ENCODE measurements at regions not wholly inside any gene's neighbourhood (a gene's known extent, or its start where the extent isn't known, plus 50 kb on each side); places are given as distances from the start of the nearest gene placed in this dataset.
A peak's percentile ranks its signal among the peaks of the same experiment; 100 is the strongest.
"Not testable (repeated sequence)": the region's sequence is repeated elsewhere in the genome, so short reads cannot be mapped to it uniquely, and the experiment has no call there.

DNA sequence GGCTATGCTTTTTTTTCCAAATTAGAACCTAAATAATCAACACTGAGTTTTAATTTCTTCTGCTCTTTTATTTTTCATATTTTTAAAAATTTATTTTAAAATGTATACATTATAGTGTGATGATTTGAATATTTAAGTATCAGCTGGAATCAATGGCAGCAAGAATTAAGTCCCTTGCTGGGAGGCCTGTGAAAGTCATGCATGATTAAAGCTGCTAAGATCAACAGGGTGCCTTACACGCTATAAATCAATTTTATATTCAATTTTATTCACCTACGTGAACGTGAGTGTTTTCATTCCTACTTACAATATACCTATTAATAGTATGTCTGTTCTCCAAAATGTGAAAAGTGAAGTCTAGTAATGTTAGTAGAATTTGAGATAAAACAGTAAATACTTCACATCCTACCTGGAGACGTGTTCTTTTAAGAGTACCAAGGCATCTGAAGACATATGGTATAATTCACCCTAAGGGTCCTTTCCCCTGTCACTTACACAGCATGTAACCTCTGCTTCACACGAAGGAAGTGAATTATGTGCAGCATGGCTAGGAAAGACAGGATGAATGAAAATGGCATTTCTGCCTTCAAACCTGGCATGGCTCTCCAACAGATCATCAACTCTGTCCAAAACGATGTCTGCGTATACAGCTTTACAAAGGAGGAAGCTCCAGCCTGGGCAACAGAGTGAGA, 640.4 kb upstream of the ROBO1 start:
- DNase-seq: no peak

DNA sequence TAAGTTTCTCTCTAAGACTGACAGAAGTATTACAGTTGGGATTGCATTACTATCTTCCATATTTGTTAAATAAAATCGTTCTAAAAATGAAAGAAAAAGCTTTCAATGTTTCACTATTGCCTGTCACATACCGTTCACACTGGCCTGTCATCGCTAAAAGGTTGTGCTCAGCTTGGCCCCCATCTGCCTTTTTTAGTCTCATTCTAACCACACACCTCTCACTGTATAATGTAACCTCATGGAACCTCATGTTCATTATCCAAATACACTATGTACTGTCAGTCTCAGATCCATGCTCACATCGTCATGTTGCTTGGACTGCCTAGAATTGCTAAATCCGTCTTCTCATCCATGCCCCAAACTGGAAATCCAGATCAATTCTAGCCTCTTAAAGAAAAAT, 637.8 kb upstream of the ROBO1 start:
- DNase-seq: no peak

DNA sequence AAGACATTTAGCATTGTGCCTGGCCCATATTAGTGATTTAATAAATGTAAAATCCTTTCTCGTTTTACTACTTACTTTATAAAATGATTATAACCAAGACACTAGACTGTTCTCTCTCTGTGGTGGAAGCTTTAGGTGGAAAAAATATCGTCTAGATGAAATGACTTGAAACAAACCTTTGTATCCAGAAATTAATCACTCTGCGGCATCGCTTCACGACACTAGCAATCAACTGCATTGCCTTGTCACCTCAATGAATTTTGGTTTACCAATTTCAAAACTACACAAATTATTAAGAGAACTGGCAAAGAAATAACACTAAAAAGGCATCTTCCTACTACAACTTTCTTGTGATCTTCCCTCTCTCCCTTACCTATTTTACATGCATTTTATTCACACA, 627.2 kb upstream of the ROBO1 start:
- no peak for DNase-seq

DNA sequence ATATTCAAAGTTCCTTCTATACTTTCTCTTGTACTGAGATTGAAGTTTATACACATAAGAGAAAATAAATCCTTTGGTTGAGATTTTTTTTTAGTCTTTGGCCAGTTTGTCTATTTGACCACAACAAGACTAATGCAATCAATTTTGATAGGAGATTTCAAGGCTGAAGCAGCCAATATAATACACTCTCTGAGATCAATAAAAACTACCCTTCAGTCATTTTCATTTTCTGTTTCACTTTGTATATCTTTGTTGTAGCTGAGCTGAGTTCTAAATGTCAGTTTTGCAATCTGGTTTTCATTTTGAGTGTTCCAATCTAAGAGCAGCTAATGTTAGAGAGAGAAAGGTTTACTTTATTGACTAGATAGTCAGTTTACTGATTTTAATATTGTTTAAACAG, 623.8 kb upstream of the ROBO1 start:
- DNase-seq: no peak

DNA sequence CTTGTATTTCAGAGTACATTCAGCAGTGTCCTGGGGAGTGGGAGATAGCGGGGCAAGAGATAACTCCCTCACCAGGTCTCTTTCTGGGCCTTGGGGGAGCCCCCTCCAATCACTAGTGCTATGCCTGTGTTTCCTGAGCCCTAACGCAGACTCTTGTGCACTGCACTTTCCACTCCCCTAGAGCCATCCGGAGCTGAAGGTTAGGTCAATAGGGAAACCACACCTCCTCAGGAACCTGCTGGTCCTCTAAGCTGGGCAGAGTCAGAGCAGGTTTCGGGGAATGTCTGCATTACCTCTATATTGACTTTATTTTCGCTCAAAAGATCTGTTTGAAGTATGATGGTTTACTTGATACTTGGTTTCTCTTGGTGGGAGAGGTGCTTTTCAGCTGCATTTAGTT, 617.0 kb upstream of the ROBO1 start:
- DNase-seq: no peak

DNA sequence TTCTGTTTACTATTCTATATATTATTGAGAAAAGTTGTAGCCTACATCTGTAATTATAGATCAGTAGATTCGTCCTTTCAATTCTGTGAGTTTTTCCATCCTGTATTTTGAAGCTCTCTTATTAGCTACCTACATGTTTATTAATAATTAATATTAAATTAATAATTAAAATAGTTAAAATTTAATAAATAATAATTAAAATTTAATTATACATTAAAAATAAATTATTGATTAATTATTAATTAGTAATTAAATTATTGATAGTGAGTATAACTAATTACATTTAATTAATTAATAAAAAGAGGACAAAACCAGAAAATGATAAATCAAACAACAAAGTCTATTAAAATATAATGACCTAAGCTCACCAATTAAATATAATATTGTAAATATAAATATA, 606.6 kb upstream of the ROBO1 start:
- DNase-seq: no peak

DNA sequence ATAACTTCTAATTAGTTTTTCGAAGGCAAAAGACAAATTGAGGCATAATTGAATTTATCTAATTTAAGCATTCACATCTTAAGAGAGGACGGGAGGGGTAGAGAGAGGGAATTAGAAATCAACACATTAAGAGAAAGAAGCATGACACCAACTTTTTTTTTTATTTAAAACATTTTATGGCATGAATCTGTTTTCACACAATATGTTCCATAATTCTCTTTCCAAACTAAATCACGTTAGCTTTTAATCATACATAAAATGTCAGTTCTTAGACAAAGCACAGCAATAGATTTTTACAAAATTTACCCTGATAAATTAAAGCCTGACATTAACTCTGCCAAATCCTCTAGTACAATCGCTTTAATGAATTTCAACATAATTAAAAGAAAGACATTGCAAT, 600.8 kb upstream of the ROBO1 start:
- DNase-seq: no peak

DNA sequence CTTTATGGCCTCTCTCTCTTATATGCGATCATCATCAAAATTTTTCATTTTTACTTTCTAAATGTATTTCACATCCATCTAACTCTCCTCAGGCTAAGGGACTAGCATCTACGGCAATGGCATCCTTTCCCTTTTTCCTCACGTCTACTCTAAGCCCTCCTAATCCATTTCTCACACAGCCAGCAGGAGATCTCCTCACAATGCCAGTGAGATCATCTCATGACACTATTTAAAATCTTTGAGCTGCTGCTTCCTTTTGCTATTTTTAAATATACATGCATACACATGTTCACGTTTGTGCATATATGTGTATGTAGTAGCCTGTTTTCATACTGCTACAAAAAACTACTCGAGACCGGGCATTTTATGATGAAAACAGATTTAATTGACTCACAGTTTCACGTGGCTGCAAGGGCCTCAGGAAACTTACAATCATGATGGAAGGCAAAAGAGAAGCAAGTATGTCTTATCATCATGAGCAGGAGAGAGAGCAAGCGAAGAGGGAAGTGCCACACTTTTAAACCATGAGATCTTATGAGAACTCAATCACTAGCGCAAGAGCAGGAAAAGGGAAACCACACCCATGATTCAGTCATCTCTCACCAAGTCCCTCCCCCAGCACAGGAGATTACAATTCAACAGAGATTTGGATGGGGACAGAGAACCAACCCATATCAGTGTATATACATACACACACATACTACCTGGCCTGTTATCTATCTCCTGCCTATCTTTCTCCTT, 599.2 kb upstream of the ROBO1 start:
- no peak for DNase-seq

DNA sequence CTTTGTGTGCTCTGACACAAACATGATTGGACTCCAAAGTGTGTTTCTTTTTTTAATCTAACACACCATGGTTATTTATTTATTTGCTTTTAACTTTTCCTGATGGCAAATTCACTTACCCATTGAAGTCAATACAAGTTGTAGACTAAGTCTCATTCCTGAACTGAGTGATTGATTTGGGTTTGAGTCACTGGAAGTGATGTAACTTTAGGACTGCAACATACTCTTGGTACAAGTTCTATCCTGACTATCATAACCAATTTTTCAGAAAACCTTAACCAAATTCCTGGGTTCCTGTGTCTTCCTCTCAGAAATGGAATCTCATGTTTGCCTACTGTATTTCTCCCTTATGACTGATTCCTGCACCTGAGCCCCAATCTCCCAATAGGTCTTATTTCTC, 590.0 kb upstream of the ROBO1 start:
- no peak for DNase-seq

DNA sequence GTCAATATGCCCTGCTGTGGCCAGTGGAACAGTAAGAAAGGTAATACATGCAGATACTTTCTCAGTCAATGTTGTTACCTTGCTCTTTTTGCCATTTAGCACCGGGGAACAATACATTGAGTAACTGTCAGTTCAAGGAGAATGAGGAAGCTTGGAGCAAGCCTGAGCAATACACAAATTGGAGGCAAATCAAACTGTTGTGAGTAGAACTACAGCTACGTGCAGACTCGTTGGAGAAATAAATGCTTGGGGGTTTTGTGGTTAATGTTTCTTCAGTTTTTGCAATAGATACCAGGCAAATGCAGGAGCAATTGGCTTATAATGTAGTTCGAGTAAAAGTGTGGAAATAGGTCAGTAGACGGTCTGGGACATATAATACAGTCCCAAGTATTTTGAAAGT, 587.3 kb upstream of the ROBO1 start:
- DNase-seq: peak; percentile 35

DNA sequence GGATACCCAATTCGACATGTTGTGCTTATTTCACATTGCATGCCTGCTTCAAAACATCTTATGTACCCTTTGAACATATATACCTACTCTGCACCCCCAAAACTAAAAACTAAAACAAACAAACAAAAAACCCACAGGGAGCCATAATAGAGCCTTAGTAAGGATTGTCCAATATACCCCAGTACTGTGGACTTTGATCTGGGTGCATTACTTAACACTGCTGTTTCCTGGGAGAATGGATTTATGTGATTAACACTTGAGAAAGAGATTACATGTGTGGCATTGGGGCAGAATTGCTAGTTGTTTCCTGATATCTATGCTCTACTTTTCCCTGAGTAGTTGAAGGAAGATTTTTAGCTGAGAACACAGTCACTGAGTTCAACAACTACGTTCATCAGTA, 583.4 kb upstream of the ROBO1 start:
- no peak for DNase-seq

DNA sequence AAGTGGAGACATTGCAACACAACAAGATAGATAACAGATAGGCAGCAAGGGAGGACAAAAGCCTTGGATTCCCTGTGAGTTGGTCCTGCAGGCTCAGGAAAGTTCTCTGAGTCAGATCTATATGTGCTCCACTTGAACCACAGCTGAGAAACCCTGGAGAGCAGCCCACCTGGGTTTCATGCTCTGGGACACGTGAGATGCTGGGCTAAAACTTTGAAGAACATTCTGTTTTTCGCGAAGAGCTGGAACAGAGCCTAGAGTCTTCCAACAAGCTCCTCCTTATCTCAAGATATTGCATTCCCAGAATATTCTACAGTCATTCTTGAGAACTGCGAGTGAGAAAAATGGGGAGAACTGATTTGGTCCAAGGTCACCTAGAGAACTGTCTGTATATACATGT, 583.0 kb upstream of the ROBO1 start:
- no peak for DNase-seq

DNA sequence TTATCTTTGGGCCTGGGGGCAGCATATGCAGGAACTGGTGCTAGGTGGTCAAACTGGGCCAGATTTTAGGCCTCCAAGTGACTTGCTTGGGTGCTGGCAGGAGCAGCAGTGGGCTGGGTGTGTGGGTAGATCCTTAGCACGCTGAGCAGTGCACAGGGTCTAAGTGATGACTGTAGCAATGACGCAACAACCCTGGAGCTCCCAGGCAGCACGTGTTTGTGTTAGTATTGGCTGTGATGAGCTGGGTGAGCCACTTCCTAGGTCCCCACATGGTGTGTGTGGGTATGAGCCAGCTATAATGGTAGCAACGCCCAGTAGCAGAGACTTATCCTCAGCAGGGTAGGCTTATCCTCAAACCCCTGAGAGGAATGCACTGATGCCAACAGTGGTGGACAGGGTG, 570.6 kb upstream of the ROBO1 start:
- DNase-seq: peak; percentile 21

DNA sequence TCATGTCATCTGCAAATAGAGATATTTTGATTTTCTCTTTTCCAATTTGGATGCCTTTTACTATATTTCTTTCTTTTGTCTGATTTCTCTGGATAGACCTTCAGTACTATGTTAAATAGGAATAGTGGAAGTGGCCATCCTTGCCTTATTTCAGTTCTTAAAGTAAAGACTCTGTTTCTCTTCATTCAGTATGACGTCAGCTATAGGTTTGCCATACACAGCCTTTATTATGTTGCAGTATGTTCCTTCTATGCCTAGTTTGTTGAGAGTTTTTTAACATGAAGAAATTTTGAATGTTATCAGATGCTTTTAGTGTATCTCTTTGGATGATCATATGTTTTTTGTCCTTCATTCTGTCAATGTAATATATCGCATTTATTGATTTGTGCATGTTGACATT, 566.7 kb upstream of the ROBO1 start:
- no peak for DNase-seq

DNA sequence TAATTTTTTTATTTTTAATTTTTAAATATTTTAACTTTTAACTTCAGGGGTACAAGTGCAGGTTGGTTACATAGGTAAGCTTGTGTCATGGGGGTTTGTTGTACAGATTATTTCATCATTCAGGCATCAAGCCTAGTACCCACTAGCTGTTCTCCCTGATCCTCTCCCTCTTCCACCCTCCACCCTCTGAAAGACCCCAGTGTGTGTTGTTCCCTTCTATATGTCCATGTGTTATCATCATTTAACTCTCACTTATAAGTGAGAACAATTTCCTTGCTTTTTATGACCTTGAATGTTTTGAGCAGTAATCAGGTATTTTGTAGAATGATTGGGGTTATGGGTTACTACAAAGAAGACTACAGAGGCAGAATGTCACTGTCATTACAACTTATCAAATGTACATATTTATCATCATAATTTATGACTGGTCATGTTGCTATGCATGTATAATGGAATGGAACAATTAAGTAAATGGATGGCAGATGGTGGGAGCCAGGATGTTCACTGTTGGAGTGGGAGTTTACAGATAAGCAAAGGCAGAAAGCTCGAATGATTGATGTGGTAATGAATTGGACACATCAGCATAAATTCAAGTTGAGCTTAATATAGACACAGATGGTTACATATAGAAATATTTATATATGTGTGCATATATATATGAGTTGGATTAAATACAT, 563.8 kb upstream of the ROBO1 start:
- no peak for DNase-seq

DNA sequence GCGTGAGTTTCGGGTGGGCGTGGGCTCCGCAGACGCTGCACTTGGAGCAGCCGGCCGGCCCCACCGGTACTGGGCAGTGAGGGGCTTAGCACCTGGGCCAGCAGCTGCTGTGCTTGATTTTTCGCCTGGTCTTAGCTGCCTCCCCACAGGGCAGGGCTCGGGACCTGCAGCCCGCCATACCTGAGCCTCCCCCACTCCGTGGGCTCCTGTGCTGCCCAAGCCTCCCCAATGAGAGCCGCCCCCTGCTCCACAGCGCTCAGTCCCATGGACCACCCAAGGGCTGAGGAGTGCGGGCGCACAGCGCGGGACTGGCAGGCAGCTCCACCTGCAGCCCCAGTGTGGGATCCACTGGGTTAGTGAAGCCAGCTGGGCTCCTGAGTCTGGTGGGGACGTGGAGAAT, 546.7 kb upstream of the ROBO1 start:
- not testable (repeated sequence) for DNase-seq

DNA sequence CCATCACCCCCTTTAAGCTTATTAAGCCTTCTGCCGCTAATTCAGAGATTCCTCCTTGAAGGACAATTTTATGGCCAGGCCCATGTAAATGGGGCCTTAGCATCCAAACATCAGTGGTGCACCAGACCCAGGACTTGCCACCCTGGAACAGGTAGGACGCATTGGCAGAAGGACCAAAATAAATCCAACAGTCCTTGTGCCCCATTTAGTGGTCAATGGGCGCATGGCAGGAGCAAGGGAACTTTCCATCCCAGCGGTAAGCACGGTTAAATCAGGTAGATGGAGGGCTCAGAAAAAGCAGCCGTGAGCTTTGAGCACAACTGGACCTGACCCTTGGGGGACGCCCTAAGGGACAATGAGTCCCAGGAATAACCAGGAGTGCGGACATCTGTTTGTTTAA, 540.8 kb upstream of the ROBO1 start:
- no peak for DNase-seq

DNA sequence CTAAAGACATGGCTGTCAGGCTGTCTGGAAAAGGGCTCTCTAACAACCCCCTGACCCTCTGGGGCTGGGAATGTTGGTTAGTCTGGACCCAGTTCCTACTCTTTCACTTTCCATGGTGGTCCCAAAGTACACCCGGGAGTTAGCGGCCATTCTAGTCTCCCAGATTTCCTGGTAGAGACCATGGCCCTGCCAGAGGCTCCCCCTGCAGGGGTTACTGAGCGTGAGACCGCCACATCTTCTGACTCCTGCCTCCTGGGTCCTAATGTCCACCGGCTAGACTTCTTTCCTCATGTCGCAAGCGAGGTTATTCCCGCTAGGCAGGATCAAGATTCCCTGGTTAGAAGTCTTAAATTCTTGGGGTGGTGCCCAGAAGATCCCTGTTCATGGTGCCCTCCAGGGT, 540.0 kb upstream of the ROBO1 start:
- DNase-seq: no peak

DNA sequence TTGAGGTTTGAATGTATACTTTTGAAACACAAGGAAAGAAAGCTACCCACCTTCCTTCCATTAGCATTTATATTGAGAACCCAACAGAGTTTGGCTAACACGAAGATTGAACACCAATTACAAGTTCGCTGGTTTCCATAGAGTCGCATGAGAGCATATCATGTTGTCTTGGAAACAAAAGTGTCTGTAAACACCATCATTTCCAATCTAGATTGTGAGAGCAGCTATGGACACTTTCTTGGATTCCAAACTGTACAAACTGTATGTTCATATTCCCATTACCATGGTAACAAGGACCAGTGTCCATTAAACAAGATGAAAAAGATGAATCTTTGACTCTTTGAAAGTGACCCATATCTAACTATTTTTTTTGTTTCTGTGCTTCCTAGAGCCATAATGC, 529.9 kb upstream of the ROBO1 start:
- no peak for DNase-seq

DNA sequence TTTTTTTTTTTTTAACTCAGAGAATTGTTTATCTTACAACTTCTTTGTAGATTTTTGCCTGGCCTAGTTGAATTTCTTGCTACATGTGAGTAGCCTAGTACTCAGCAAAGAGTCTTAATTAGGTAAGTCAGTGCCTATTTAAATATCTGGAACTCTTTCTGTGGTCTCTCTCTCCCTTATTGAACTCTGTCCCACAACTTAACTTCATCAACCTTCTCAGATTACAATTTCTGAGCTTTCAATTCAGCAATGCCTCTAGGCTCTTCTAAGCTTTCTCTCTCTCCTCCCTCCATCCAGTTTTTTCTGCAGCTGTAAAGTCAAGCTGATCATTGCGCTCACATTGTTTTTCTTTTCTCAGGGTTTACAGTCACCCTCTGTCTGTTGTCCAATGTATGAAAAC, 517.6 kb upstream of the ROBO1 start:
- DNase-seq: no peak

DNA sequence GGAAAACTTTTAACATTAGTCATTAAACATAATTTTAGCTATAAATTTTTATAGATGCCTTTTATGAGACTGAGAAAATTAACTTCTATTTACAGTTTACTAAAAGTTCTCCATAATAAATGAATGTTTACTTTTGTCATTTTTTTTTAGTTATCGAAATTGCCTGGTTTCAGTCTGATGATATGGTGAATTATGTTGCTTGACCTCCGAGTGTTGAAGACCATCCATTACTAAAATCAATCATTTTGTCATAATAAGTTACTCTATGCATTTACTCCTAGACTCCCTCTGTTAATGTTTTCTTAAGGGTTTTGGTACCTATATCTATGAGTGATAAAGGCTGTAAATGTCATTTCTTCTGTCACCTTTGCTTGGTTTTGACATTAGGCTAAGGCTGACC, 516.0 kb upstream of the ROBO1 start:
- no peak for DNase-seq

DNA sequence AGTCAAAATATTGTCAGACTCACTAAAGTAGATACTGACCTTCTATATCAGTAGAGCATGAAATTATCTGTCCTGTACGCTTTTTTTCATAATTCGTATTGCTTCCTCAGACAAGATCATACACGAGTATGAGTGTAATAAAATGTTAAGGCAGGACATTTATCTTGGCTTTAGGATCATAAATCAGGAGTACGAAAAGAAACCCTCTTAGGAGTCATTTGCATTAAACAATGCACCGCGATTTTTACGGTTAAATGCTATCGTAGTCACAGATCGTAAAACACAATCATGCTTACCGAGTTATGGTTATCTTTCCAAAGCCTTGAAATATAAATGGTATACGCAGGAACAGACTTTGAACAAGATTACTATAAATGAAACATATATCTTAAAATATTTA, 510.3 kb upstream of the ROBO1 start:
- no peak for DNase-seq

DNA sequence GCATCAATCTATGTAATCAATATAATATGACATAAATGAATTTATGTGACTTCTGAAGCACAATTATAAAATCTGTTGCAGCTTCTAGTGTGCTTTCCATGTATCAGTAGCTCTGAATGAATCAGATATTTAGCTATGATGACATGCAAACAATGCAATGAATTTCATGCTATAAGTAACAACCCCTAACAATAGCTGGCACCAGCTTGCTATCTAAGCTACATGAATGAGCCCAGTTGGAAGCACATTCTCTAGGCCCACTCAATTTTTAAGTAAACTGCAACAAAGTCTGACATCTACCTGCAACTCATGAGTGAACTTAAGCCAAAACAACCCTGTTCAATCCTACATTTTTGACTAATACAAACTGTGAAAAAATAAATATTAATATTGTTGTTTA, 507.3 kb upstream of the ROBO1 start:
- no peak for DNase-seq

DNA sequence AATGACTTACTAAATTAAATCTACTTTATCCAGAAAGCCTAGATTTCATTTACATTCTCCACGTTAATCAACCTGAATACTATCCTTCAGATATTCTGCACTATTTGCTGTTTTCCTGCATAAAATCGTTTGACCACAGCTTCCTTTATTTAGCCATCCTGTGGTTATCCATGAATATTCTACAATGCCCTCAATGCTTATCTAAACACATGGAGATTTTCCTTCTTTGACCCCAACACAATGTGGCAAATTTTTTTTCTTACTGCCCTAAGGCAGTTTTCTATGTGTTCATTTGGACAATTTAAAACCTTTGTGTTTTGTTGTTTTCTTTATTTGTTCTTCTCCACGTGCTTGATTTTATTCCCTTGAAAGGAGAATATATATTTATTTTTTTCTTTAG, 495.5 kb upstream of the ROBO1 start:
- no peak for DNase-seq

DNA sequence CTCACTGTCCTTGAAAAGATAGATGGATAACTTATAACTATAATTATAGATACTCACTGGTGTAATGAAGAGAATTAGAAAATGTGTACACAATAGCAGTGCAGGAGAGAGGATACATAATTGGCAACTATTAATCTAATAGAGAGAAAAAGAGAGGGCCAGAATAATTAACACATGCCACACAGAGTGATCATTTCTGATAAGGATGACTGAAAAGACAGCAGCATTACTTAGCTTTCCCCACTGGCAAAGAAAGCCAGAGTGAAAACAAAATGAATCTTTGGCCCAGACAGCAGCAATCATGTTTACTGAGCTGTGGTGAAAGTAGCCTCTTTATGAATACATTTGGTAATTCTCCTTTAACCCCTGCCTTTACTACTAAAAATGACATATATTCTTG, 493.3 kb upstream of the ROBO1 start:
- no peak for DNase-seq
